ENCODE measurements at regions not wholly inside any gene's neighbourhood (a gene's known extent, or its start where the extent isn't known, plus 50 kb on each side); places are given as distances from the start of the nearest gene placed in this dataset.
A peak's percentile ranks its signal among the peaks of the same experiment; 100 is the strongest.

- Mint-ChIP-seq H3K4me1 (ENCODE audit: low read depth) (peaks cover 22% of the 10 kb centered on the region), H3K4me3 (no peak overlapping the region), H3K9me3 (peaks cover 4% of the 10 kb centered on the region; the same call in 1 of the 2 replicates), H3K27me3 (ENCODE audit: insufficient read depth) (peaks cover 2% of the 10 kb centered on the region; the same call in 1 of the 2 replicates), H3K36me3 (ENCODE audit: low read depth) (no peaks in the 10 kb centered on the region), H3K27ac (no peak overlapping the region)
- no peak for DNase-seq
- no peak for TF ChIP-seq CTCF (IDR thresholded peaks at IDR 0.05)
Measured at GRCh38 chr1:56060906-56061305, 518.5 kb downstream of the PLPP3 start.

DNA sequence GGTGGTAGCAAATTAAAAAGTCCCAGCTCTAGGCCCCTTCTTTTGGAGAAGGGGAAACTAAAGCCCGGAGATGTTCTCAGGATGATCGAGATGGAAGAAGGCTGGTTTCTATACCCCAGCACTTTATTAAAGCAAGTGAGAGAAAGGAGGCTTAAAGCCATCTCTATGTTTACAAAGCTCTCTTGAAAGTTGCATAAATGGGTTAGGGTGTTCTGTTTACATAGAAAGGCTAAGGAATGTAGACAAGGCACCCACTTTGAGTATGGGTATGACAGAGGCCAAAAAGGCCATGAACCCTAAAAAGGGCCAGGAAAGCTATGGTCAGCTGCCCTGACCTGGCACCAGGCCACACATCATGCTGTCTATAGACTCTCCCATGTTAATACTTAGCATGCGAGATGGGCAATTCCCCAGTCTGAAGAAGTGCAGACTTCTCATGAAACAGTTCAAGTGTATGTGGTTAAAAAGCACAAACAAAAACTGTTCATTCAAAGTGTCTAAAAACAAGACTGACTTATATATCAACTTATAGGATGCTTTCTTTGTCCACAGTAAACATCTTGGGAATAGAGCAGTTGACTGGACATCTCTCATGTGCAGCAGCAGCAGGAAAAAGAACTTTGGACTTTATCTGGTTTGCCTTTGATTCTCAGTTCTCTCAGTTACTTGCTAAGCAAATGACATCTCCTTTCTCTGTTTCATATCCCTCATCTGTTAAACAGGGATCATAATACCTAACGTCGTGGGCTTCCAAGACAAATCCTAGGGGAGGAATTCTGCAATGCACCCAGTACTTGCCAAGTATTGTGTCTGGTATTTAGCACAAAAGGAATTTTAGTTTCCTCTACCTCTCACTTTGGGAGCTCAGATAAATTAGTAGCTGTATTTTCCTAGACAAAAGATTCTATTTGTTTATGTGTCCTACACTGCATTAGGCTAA lies 521.6 kb downstream of the PLPP3 start:
- Mint-ChIP-seq H3K9me3 (peaks cover 3% of the 10 kb centered on the region; the same call in 1 of the 2 replicates), H3K27ac (no peak overlapping the region), H3K27me3 (ENCODE audit: insufficient read depth) (peaks cover 2% of the 10 kb centered on the region; the same call in 1 of the 2 replicates), H3K36me3 (ENCODE audit: low read depth) (no peaks in the 10 kb centered on the region), H3K4me1 (ENCODE audit: low read depth) (no peaks in the 10 kb centered on the region), H3K4me3 (no peak overlapping the region)
- DNase-seq: no peak
- no peak for TF ChIP-seq CTCF (IDR thresholded peaks at IDR 0.05)

DNA sequence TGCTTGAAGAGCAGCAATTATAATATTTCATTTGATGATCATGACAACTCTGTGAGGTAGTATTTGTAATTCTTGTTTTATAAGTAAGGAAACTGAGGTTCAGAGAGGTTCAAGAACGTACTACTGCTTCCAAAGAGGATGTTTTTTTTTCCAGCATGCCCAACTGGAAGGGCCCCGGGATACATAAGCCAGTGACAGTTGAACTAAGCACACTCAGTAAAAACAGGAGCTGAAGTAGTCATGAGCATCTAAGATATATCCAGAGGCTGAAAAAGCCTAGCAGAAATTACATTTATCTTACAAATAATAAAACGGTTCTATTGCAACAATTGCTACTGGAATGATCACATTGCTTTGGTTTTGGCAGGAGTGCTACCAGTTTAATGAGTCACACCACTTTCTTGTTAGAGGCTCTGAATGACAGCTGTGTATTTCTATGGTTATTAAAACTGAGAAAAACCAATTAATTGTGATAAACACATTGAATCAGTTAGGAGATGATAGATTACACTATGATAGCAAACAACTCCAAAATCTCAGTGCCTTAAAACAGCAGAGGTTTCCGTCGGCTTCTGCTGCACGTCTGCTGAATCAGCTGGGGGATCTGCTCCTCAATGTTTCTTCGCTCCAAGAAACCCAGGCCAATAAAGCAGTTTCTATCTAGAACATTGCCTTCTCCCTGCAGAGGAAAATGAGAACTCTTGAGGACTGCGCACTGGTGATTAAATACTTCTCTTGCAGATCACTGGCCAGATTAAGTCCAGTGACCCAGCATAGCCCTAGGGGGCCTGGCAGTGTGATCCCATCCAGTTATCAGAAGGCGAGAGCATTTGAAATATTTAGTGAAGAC lies 522.7 kb downstream of the PLPP3 start:
- Mint-ChIP-seq H3K9me3 (no peaks in the 10 kb centered on the region), H3K27me3 (ENCODE audit: insufficient read depth) (peaks cover 2% of the 10 kb centered on the region; the same call in 1 of the 2 replicates), H3K4me1 (ENCODE audit: low read depth) (no peaks in the 10 kb centered on the region), H3K27ac (no peak overlapping the region), H3K36me3 (ENCODE audit: low read depth) (no peaks in the 10 kb centered on the region), H3K4me3 (no peak overlapping the region)
- TF ChIP-seq CTCF (IDR thresholded peaks at IDR 0.05): no peak
- peak; percentile 18 for DNase-seq

- Mint-ChIP-seq H3K4me1 (ENCODE audit: low read depth) (no peaks in the 10 kb centered on the region), H3K4me3 (no peak overlapping the region), H3K27ac (no peak overlapping the region), H3K36me3 (ENCODE audit: low read depth) (no peaks in the 10 kb centered on the region), H3K9me3 (no peaks in the 10 kb centered on the region), H3K27me3 (ENCODE audit: insufficient read depth) (peaks cover 2% of the 10 kb centered on the region; the same call in 1 of the 2 replicates)
- DNase-seq: no peak
- TF ChIP-seq CTCF (IDR thresholded peaks at IDR 0.05): no peak
Measured at GRCh38 chr1:56054959-56055358, 524.4 kb downstream of the PLPP3 start.

- Mint-ChIP-seq H3K4me1 (ENCODE audit: low read depth) (no peaks in the 10 kb centered on the region), H3K27ac (no peak overlapping the region), H3K9me3 (no peaks in the 10 kb centered on the region), H3K36me3 (ENCODE audit: low read depth) (no peaks in the 10 kb centered on the region), H3K27me3 (ENCODE audit: insufficient read depth) (no peaks in the 10 kb centered on the region; the same call in 1 of the 2 replicates), H3K4me3 (no peak overlapping the region)
- no peak for TF ChIP-seq CTCF (IDR thresholded peaks at IDR 0.05)
- DNase-seq: no peak
Measured at GRCh38 chr1:56052041-56052440, 527.3 kb downstream of the PLPP3 start.
